ENCODE measurements at regions not wholly inside any gene's neighbourhood (a gene's known extent, or its start where the extent isn't known, plus 50 kb on each side); places are given as distances from the start of the nearest gene placed in this dataset.

DNA sequence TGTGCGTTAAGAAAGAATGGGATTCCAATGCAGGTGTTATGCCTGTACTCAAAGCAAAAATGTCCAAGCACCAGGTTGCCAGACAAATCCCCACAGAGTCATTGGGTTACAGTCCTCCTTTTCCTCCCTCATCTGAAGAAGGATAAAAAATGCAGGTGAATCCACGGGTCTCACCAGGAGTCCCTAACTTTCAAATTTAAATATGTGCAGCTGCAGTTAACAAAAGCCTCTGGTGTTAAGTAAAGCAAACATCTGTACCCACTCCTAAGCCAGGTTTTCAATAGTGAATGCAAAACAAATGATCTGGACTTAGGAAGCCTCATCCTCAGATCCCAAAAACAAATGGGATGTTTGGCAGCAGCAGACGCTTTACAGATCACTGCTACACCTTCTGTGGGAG lies 70.4 kb upstream of the SETMAR start:
- Histone ChIP-seq H3K4me3 (no peak overlapping the region), H3K27ac (no peak overlapping the region), H3K4me2 (no peak overlapping the region), H3K9me3 (no peaks in the 10 kb centered on the region), H3K4me1 (no peaks in the 10 kb centered on the region)
- DNase-seq (ENCODE audit: low read depth in 1 of 2, low spot score in 1 of 2), result no peak
- TF ChIP-seq KDM1A (IDR thresholded peaks at IDR 0.05; ENCODE audit: low read depth) (no peak), FOSB (CRISPR knock-in tag; IDR thresholded peaks at IDR 0.05) (no peak), NFE2L2 (conservative IDR thresholded peaks at IDR 0.05; ENCODE audit: low read length) (no peak), TFCP2L1 (CRISPR knock-in tag; IDR thresholded peaks at IDR 0.05) (no peak), ESRRA (IDR thresholded peaks at IDR 0.05; ENCODE audit: borderline replicate concordance, low read length) (no peak), ZC3H11A (IDR thresholded peaks at IDR 0.05) (no peak), KDM5A (IDR thresholded peaks at IDR 0.05) (no peak), RARB (CRISPR knock-in tag; IDR thresholded peaks at IDR 0.05) (no peak), HOXA7 (CRISPR knock-in tag; IDR thresholded peaks at IDR 0.05) (no peak), ZSCAN20 (CRISPR knock-in tag; IDR thresholded peaks at IDR 0.05) (no peak), GATA3 (IDR thresholded peaks at IDR 0.05; ENCODE audit: borderline replicate concordance) (no peak), EP300 (IDR thresholded peaks at IDR 0.05) (no peak), ZNF302 (CRISPR knock-in tag; IDR thresholded peaks at IDR 0.05) (no peak)
- TF ChIP-seq, protein P1, sequence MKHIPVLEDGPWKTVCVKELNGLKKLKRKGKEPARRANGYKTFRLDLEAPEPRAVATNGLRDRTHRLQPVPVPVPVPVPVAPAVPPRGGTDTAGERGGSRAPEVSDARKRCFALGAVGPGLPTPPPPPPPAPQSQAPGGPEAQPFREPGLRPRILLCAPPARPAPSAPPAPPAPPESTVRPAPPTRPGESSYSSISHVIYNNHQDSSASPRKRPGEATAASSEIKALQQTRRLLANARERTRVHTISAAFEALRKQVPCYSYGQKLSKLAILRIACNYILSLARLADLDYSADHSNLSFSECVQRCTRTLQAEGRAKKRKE (CRISPR knock-in tag; IDR thresholded peaks at IDR 0.05; ENCODE audit: low read depth), result no peak
- TF ChIP-seq, protein P2, sequence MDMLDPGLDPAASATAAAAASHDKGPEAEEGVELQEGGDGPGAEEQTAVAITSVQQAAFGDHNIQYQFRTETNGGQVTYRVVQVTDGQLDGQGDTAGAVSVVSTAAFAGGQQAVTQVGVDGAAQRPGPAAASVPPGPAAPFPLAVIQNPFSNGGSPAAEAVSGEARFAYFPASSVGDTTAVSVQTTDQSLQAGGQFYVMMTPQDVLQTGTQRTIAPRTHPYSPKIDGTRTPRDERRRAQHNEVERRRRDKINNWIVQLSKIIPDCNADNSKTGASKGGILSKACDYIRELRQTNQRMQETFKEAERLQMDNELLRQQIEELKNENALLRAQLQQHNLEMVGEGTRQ (IDR thresholded peaks at IDR 0.05), result no peak
- POLR2A ChIA-PET, result no interaction called here
- 30% methylated on average over 3 of the region's 3 CpGs for WGBS (ENCODE audit: missing lambda C conversion rate)
- CTCF ChIA-PET, result no interaction called here
- no peak for FAIRE-seq
- ATAC-seq, result no peak

DNA sequence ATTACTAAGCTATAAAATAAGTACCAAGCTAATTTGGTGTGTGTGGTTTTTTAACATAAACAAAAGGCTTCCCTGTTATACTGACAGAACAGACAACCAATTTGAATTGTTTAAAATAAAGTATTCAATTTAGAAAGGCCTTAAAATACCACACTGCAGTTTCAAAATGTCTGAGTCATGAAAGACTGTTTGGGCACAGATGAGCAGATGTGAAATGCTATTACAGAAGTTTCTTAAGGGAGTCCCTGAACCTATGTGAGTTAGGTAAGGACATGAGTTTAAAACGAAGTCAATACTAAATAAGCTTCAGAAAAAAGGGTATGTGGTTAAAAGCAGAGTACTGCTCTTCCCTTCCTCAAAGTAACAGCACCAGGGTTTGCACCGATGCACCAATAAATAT lies 69.7 kb upstream of the SETMAR start:
- DNase-seq (ENCODE audit: low read depth in 1 of 2, low spot score in 1 of 2), result no peak
- no peaks in the 10 kb centered on the region for H3K4me1 ChIP-seq
- no peak overlapping the region for H3K27ac ChIP-seq
- ChIA-PET POLR2A (no interaction called here), CTCF (no interaction called here)
- no peak for ATAC-seq
- WGBS (ENCODE audit: missing lambda C conversion rate), result 32% methylated on average over 2 of the region's 2 CpGs
- no peaks in the 10 kb centered on the region for H3K9me3 ChIP-seq
- no peak overlapping the region for H3K4me2 ChIP-seq
- no peak overlapping the region for H3K4me3 ChIP-seq
- TF ChIP-seq ESRRA (IDR thresholded peaks at IDR 0.05; ENCODE audit: borderline replicate concordance, low read length) (no peak), RCOR1 (IDR thresholded peaks at IDR 0.05; ENCODE audit: low read depth, low read length) (no peak), FOSL2 (IDR thresholded peaks at IDR 0.05) (no peak), FOSL2 (CRISPR knock-in tag; IDR thresholded peaks at IDR 0.05) (no peak), HOXA7 (CRISPR knock-in tag; IDR thresholded peaks at IDR 0.05) (no peak), CHD2 (IDR thresholded peaks at IDR 0.05; ENCODE audit: low read length, partially characterized antibody) (no peak), EP300 (IDR thresholded peaks at IDR 0.05) (no peak)
- TF ChIP-seq, protein P3, sequence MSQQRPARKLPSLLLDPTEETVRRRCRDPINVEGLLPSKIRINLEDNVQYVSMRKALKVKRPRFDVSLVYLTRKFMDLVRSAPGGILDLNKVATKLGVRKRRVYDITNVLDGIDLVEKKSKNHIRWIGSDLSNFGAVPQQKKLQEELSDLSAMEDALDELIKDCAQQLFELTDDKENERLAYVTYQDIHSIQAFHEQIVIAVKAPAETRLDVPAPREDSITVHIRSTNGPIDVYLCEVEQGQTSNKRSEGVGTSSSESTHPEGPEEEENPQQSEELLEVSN (IDR thresholded peaks at IDR 0.05; ENCODE audit: borderline replicate concordance, low read depth), result no peak
- FAIRE-seq, result no peak

DNA sequence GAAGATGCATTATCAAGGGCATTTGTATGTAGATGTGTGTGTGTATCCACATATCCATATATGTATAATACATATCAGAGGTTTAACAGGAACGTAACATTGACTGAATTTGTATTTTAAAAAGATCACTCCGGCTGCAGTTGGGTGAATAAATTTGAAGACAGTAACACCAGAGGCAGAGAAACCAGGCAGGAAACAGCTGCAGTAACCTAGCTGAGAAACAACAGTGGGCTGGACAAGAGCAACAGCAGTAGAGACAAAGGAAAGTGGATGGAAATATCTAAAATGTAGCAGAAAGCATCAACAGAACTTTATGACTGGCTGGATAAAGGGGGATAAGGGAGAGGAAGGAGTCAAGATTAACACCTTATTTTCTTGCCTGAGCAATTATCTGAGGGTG lies 68.3 kb upstream of the SETMAR start:
- DNase-seq (ENCODE audit: low read depth in 1 of 2, low spot score in 1 of 2), result no peak

More for the DNA sequence above, 68.3 kb upstream of the SETMAR start:
- Histone ChIP-seq H3K27ac (no peak overlapping the region), H3K4me2 (no peak overlapping the region), H3K4me1 (no peaks in the 10 kb centered on the region), H3K4me3 (no peak overlapping the region), H3K9me3 (no peaks in the 10 kb centered on the region)
- CTCF ChIA-PET, result no interaction called here
- ATAC-seq, result no peak
- no peak for TF ChIP-seq RNF2 (IDR thresholded peaks at IDR 0.05; ENCODE audit: borderline replicate concordance, low read depth)
- no peak for TF ChIP-seq RARB (CRISPR knock-in tag; IDR thresholded peaks at IDR 0.05)
- TF ChIP-seq EHF (CRISPR knock-in tag; IDR thresholded peaks at IDR 0.05), result no peak
- TF ChIP-seq, protein P4, sequence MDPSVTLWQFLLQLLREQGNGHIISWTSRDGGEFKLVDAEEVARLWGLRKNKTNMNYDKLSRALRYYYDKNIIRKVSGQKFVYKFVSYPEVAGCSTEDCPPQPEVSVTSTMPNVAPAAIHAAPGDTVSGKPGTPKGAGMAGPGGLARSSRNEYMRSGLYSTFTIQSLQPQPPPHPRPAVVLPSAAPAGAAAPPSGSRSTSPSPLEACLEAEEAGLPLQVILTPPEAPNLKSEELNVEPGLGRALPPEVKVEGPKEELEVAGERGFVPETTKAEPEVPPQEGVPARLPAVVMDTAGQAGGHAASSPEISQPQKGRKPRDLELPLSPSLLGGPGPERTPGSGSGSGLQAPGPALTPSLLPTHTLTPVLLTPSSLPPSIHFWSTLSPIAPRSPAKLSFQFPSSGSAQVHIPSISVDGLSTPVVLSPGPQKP (IDR thresholded peaks at IDR 0.05; ENCODE audit: low read depth, low read length), result no peak
- TF ChIP-seq CHD2 (IDR thresholded peaks at IDR 0.05; ENCODE audit: low read length, partially characterized antibody), result no peak
- TF ChIP-seq ZNF302 (CRISPR knock-in tag; IDR thresholded peaks at IDR 0.05), result no peak
- TF ChIP-seq FOSL2 (IDR thresholded peaks at IDR 0.05), result no peak
- TF ChIP-seq FOSL2 (CRISPR knock-in tag; IDR thresholded peaks at IDR 0.05), result no peak
- TF ChIP-seq HDAC2 (IDR thresholded peaks at IDR 0.05), result no peak
- TF ChIP-seq SREBF2 (IDR thresholded peaks at IDR 0.05), result no peak
- TF ChIP-seq, protein P2 (IDR thresholded peaks at IDR 0.05), result no peak
- no peak for TF ChIP-seq CBX2 (IDR thresholded peaks at IDR 0.05; ENCODE audit: borderline replicate concordance, low read depth)
- TF ChIP-seq MAZ (IDR thresholded peaks at IDR 0.05; ENCODE audit: borderline replicate concordance, low read depth, low read length), result no peak
- no peak for TF ChIP-seq RCOR1 (IDR thresholded peaks at IDR 0.05; ENCODE audit: low read depth, low read length)
- TF ChIP-seq CEBPB (IDR thresholded peaks at IDR 0.05), result no peak
- TF ChIP-seq TP53 (CRISPR knock-in tag; IDR thresholded peaks at IDR 0.05), result no peak
- TF ChIP-seq, protein P5, sequence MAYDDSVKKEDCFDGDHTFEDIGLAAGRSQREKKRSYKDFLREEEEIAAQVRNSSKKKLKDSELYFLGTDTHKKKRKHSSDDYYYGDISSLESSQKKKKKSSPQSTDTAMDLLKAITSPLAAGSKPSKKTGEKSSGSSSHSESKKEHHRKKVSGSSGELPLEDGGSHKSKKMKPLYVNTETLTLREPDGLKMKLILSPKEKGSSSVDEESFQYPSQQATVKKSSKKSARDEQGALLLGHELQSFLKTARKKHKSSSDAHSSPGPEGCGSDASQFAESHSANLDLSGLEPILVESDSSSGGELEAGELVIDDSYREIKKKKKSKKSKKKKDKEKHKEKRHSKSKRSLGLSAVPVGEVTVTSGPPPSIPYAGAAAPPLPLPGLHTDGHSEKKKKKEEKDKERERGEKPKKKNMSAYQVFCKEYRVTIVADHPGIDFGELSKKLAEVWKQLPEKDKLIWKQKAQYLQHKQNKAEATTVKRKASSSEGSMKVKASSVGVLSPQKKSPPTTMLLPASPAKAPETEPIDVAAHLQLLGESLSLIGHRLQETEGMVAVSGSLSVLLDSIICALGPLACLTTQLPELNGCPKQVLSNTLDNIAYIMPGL (CRISPR knock-in tag; IDR thresholded peaks at IDR 0.05; ENCODE audit: borderline replicate concordance), result no peak
- POLR2A ChIA-PET, result no interaction called here
- FAIRE-seq, result no peak
- 36% methylated on average over 2 of the region's 2 CpGs for WGBS (ENCODE audit: missing lambda C conversion rate)

All from A549 (cell line).